GM23338 (cell line): ENCODE measurements at regions not wholly inside any gene's neighbourhood (a gene's known extent, or its start where the extent isn't known, plus 50 kb on each side); places are given as distances from the start of the nearest gene placed in this dataset.

Experiments
- ATAC-seq: fragments of 200-7000 bp; cut with Tn5 transposase; 3 replicates; pipeline ENCODE4 v1.9.1; 2020
- DNase-seq: peaks from one replicate; pipeline ENCODE4 v3.0.0-alpha.2; 2015; ENCODE audit warnings: low spot score
- H2AFZ ChIP-seq: fragments of 200-600 bp; sonication (generic); 2 replicates; pipeline ENCODE4 v1.8.0; 2016; ENCODE audit warnings: antibody characterized with exemption, mild to moderate bottlenecking, moderate library complexity
- H3F3A ChIP-seq: fragments of 200-600 bp; sonication (generic); replicated peaks from 2 replicates; pipeline ENCODE4 v1.8.0; 2017; ENCODE audit warnings: antibody characterized with exemption, mixed run types, low read depth
- H3K27ac ChIP-seq: fragments of 200-600 bp; sonication (generic); 2 replicates; pipeline ENCODE4 v1.6.1; 2016; ENCODE audit warnings: low read depth
- H3K27me3 ChIP-seq: fragments of 200-600 bp; sonication (generic); 2 replicates; pipeline ENCODE4 v1.8.0; 2016; ENCODE audit warnings: mild to moderate bottlenecking, mixed run types, moderate library complexity; ENCODE audit not compliant: insufficient read depth
- H3K36me3 ChIP-seq: fragments of 200-600 bp; sonication (generic); 2 replicates; pipeline ENCODE4 v1.8.0; 2016; ENCODE audit warnings: mild to moderate bottlenecking; ENCODE audit not compliant: insufficient read depth
- H3K4me1 ChIP-seq: fragments of 200-600 bp; sonication (generic); 2 replicates; pipeline ENCODE4 v1.8.0; 2016; ENCODE audit warnings: mild to moderate bottlenecking, moderate library complexity; ENCODE audit not compliant: insufficient read depth
- H3K4me2 ChIP-seq: fragments of 200-600 bp; sonication (generic); 2 replicates; pipeline ENCODE4 v1.7.1; 2017; ENCODE audit warnings: mixed run types
- H3K4me3 ChIP-seq: fragments of 200-600 bp; sonication (generic); 2 replicates; pipeline ENCODE4 v1.6.1; 2016; ENCODE audit warnings: mixed run types
- H3K79me2 ChIP-seq: fragments of 200-600 bp; sonication (generic); replicated peaks from 2 replicates; pipeline ENCODE4 v1.8.0; 2017; ENCODE audit warnings: mild to moderate bottlenecking; ENCODE audit not compliant: insufficient read depth
- H3K9me2 ChIP-seq: fragments of 200-600 bp; sonication (generic); 2 replicates; pipeline ENCODE4 v1.8.0; 2017; ENCODE audit not compliant: insufficient read depth
- H4K20me1 ChIP-seq: fragments of 200-600 bp; sonication (generic); replicated peaks from 2 replicates; pipeline ENCODE4 v1.8.0; 2017; ENCODE audit warnings: mild to moderate bottlenecking; ENCODE audit not compliant: insufficient read depth
- H3K27ac Mint-ChIP-seq: 2 replicates; pipeline ENCODE4 v1.8.0; 2020; ENCODE audit warnings: inconsistent platforms, mild to moderate bottlenecking, moderate library complexity, mixed read lengths
- H3K27me3 Mint-ChIP-seq: 3 replicates; pipeline ENCODE4 v1.8.0; 2022; ENCODE audit warnings: low read depth, mild to moderate bottlenecking, moderate library complexity, mixed read lengths, inconsistent platforms; ENCODE audit not compliant: insufficient read depth, poor library complexity
- H3K36me3 Mint-ChIP-seq: 3 replicates; pipeline ENCODE4 v1.8.0; 2021; ENCODE audit warnings: low read depth, mild to moderate bottlenecking, inconsistent platforms, moderate library complexity, mixed read lengths
- H3K4me1 Mint-ChIP-seq: 3 replicates; pipeline ENCODE4 v1.8.0; 2020; ENCODE audit warnings: mild to moderate bottlenecking, inconsistent platforms, mixed read lengths
- H3K4me3 Mint-ChIP-seq: 3 replicates; pipeline ENCODE4 v1.8.0; 2021; ENCODE audit warnings: moderate library complexity, mild to moderate bottlenecking, inconsistent platforms, mixed read lengths
- H3K9me3 Mint-ChIP-seq: 3 replicates; pipeline ENCODE4 v1.8.0; 2020; ENCODE audit warnings: moderate library complexity, mild to moderate bottlenecking, inconsistent platforms, mixed read lengths
- CREB1 ChIP-seq: fragments of 250-450 bp; sonication (Bioruptor Pico); IDR thresholded peaks from 2 replicates; pipeline ENCODE4 v1.5.0; 2020; ENCODE audit warnings: low read depth, mild to moderate bottlenecking, moderate library complexity
- CTCF ChIP-seq, 2 experiments: fragments of 200-600 bp in 1 of 2; sonication (generic) in 1 of 2; conservative IDR thresholded peaks; 2 replicates each; pipeline versions ENCODE4 v1.5.1 to v1.6.1; 2016 to 2017; ENCODE audit warnings: antibody characterized with exemption in 2 of 2, low read depth in 2 of 2, mild to moderate bottlenecking in 2 of 2, moderate library complexity in 1 of 2
- EZH2 ChIP-seq: fragments of 200-600 bp; sonication (generic); IDR thresholded peaks from one replicate; pipeline ENCODE4 v1.8.0; 2017; ENCODE audit warnings: antibody characterized with exemption, mild to moderate bottlenecking, low read depth; ENCODE audit not compliant: unreplicated experiment
- EZH2phosphoT487 ChIP-seq: fragments of 200-600 bp; sonication (generic); IDR thresholded peaks from one replicate; pipeline ENCODE4 v1.8.1; 2018; ENCODE audit warnings: antibody characterized with exemption; ENCODE audit not compliant: unreplicated experiment
- POLR2AphosphoS5 ChIP-seq: IDR thresholded peaks from 2 replicates; pipeline ENCODE4 v1.6.1; 2016; ENCODE audit warnings: antibody characterized with exemption, low read depth
- STAT1 ChIP-seq: IDR thresholded peaks from one replicate; pipeline ENCODE4 v1.6.1; 2016; ENCODE audit warnings: antibody characterized with exemption; ENCODE audit not compliant: unreplicated experiment
- ZNF114 ChIP-seq: fragments of 250-450 bp; sonication (Bioruptor Pico); IDR thresholded peaks from 2 replicates; pipeline ENCODE4 v1.5.0; 2020; ENCODE audit warnings: mild to moderate bottlenecking, moderate library complexity
- TF ChIP-seq, protein P1 (sequence below): IDR thresholded peaks from 2 replicates; pipeline ENCODE4 v1.6.1; 2016; ENCODE audit warnings: antibody characterized with exemption

- H4K20me1 ChIP-seq, result no peaks in the 10 kb centered on the region
- ATAC-seq, result no peak
- H3K4me1 ChIP-seq, result no peaks in the 10 kb centered on the region
- Mint-ChIP-seq H3K9me3 (no peaks in the 10 kb centered on the region), H3K4me3 (no peak overlapping the region), H3K36me3 (no peaks in the 10 kb centered on the region), H3K27ac (no peak overlapping the region), H3K27me3 (peaks cover 2% of the 10 kb centered on the region), H3K4me1 (no peaks in the 10 kb centered on the region)
- no peaks in the 10 kb centered on the region for H3K9me2 ChIP-seq
- H3K4me2 ChIP-seq, result no peak overlapping the region
- DNase-seq, result no peak
- no peaks in the 10 kb centered on the region for H3K27me3 ChIP-seq
- no peak overlapping the region for H2AFZ ChIP-seq
- no peaks in the 10 kb centered on the region for H3K36me3 ChIP-seq
- H3K27ac ChIP-seq, result no peak overlapping the region
- H3F3A ChIP-seq, result no peaks in the 10 kb centered on the region
- TF ChIP-seq CTCF (conservative IDR thresholded peaks at IDR 0.05; ENCODE audit: low read depth in 2 of 2), result no peak
- TF ChIP-seq CREB1, result no peak
- TF ChIP-seq, protein P1, sequence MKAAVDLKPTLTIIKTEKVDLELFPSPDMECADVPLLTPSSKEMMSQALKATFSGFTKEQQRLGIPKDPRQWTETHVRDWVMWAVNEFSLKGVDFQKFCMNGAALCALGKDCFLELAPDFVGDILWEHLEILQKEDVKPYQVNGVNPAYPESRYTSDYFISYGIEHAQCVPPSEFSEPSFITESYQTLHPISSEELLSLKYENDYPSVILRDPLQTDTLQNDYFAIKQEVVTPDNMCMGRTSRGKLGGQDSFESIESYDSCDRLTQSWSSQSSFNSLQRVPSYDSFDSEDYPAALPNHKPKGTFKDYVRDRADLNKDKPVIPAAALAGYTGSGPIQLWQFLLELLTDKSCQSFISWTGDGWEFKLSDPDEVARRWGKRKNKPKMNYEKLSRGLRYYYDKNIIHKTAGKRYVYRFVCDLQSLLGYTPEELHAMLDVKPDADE, result no peak
- TF ChIP-seq ZNF114 (CRISPR knock-in tag), result no peak
- no peak for TF ChIP-seq EZH2phosphoT487
- no peak for TF ChIP-seq EZH2
- H3K4me3 ChIP-seq, result no peak overlapping the region
- no peaks in the 10 kb centered on the region for H3K79me2 ChIP-seq
Observed at GRCh38 chrY:16602146-16602545, 1277.9 kb downstream of the CDY2B start.

DNA sequence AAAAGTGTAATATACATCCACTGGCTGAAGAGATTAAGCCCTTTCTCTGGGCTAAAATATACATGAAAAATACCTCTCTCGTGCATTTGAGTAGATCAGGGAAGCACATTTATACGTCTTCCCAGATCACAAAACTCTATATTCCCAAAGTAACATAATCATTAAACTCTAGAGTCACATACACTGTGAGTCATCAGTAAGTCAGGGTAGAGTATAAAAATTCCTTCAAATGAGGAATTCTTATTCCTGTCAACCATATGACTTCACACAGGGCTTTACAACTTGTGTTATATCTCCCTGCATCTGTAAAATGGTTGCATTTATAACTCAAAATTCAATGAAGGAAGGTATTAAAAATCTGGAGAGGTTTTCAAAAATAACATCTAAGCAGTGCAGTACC lies 1278.4 kb downstream of the CDY2B start:
- DNase-seq (no peak), ATAC-seq (no peak)
- Histone ChIP-seq H4K20me1 (no peaks in the 10 kb centered on the region), H3K9me2 (no peaks in the 10 kb centered on the region), H3K4me3 (no peak overlapping the region), H3K4me1 (no peaks in the 10 kb centered on the region), H3K79me2 (no peaks in the 10 kb centered on the region), H3K27ac (no peak overlapping the region), H3K4me2 (no peak overlapping the region), H3F3A (no peaks in the 10 kb centered on the region), H3K27me3 (no peaks in the 10 kb centered on the region), H3K36me3 (no peaks in the 10 kb centered on the region), H2AFZ (no peak overlapping the region)
- H3K4me3 Mint-ChIP-seq, result no peak overlapping the region
- TF ChIP-seq STAT1, result no peak
- TF ChIP-seq POLR2AphosphoS5, result no peak
- TF ChIP-seq, protein P1, result no peak
- H3K9me3 Mint-ChIP-seq, result no peaks in the 10 kb centered on the region
- H3K27me3 Mint-ChIP-seq, result peaks cover under 1% of the 10 kb centered on the region
- H3K27ac Mint-ChIP-seq, result no peak overlapping the region
- no peaks in the 10 kb centered on the region; the same call in 2 of the 3 replicates for H3K36me3 Mint-ChIP-seq
- no peaks in the 10 kb centered on the region for H3K4me1 Mint-ChIP-seq
